Fibroblast of villous mesenchyme (primary cell): ENCODE measurements at regions not wholly inside any gene's neighbourhood (a gene's known extent, or its start where the extent isn't known, plus 50 kb on each side); places are given as distances from the start of the nearest gene placed in this dataset.

Experiments
- DNase-seq: peaks from one replicate; pipeline ENCODE4 v3.0.0-alpha.2; 2010; ENCODE audit warnings: low read depth
- H3K4me3 ChIP-seq: 2 replicates; pipeline ENCODE4 v1.5.1; 2011; ENCODE audit warnings: low read depth, mild to moderate bottlenecking, low read length
- TF ChIP-seq, protein P1 (sequence below): IDR thresholded peaks from 2 replicates; pipeline ENCODE4 v1.5.1; 2012; ENCODE audit warnings: low read depth, mild to moderate bottlenecking, low read length; ENCODE audit not compliant: insufficient read depth

DNA sequence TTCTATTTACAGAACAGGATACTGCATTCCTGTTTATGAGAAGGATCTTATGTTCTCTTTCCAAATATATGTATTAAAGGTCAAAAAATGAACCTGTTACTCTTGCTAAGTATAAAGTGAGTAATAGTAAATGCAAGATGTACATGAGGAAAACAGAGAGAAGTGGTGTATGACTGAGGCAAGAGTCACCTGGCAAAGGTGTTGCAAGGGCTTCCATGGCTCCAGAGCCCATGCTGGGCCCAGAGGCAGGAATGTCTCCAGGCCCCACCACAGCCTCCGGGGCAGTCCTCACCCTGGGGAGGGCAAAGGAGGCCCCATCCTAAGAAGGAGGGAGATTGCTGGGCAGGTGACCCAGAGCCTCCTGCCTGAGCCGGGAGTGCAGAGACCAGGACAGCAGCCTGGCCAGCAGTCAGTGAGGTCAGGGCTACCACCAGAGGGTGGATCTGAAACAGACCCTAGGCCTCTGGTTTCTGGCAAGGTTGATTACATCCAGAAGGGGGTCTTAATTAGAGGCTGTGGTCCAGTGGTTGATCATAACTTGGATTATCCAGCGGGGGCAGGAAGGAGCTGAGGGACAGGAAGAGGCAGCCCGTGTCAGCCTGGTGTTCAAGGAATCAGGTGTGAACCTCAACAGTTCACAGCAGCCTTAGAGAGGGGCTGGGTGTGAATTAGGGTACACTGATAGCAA is 57.3 kb upstream of the CPLX2 start:
- DNase-seq = no peak
- H3K4me3 ChIP-seq = no peak overlapping the region
- TF ChIP-seq, protein P1, sequence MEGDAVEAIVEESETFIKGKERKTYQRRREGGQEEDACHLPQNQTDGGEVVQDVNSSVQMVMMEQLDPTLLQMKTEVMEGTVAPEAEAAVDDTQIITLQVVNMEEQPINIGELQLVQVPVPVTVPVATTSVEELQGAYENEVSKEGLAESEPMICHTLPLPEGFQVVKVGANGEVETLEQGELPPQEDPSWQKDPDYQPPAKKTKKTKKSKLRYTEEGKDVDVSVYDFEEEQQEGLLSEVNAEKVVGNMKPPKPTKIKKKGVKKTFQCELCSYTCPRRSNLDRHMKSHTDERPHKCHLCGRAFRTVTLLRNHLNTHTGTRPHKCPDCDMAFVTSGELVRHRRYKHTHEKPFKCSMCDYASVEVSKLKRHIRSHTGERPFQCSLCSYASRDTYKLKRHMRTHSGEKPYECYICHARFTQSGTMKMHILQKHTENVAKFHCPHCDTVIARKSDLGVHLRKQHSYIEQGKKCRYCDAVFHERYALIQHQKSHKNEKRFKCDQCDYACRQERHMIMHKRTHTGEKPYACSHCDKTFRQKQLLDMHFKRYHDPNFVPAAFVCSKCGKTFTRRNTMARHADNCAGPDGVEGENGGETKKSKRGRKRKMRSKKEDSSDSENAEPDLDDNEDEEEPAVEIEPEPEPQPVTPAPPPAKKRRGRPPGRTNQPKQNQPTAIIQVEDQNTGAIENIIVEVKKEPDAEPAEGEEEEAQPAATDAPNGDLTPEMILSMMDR = no peak

DNA sequence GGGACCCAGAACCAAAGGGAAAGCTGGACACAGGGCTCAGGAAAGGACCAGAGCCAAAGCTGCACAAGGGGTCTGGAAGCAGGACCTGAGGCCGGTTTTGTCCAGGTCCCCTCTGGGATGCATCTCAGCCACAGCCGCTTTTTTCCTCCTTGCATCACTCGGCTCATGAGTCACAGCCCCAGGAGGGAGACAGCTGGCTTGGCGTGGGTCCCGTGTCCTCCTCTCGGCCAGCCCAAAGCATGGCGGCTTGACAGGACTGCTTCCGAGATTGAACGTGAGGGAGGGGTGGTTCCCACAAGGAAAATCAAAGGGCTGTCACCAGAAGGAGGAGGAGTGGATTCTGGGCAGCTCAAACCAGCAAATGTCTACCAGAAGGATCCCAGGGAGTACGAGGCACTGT is 56.7 kb upstream of the CPLX2 start:
- peak; percentile 72 for DNase-seq
- no peak overlapping the region for H3K4me3 ChIP-seq
- TF ChIP-seq, protein P1 = no peak

GRCh38 chr5:175815126-175815913 is 56.1 kb upstream of the CPLX2 start:
- TF ChIP-seq, protein P1 = no peak
- DNase-seq = no peak
- H3K4me3 ChIP-seq = no peak overlapping the region

GRCh38 chr5:175816348-175816747 is 55.0 kb upstream of the CPLX2 start:
- TF ChIP-seq, protein P1 = no peak
- H3K4me3 ChIP-seq = no peak overlapping the region
- no peak for DNase-seq

DNA sequence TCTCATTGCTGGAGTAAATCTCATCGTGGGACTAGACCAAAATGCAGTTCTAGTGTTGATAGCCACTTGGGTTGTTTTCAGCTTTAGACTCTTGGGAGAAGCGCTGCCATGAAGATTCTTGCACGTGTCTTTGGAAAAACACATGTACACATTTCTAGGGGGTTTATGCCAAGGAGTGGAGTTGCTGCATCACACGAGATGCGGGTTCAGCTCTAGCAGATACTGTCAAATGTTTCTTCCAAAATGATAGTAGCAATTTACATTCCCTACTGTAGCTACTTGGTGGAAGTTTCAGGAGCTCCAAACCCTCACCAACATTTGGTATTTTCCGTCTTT is 52.3 kb upstream of the CPLX2 start:
- no peak overlapping the region for H3K4me3 ChIP-seq
- no peak for DNase-seq
- TF ChIP-seq, protein P1 = no peak

- DNase-seq = no peak
- H3K4me3 ChIP-seq = no peak overlapping the region
- TF ChIP-seq, protein P1 = no peak
Observed at GRCh38 chr5:175820230-175820629, 51.1 kb upstream of the CPLX2 start.
